ENCODE measurements at regions not wholly inside any gene's neighbourhood (a gene's known extent, or its start where the extent isn't known, plus 50 kb on each side); places are given as distances from the start of the nearest gene placed in this dataset.

GRCh38 chr3:135885885-135886284, 79.6 kb upstream of the PPP2R3A start:
- TF ChIP-seq POLR2A (IDR thresholded peaks at IDR 0.05; ENCODE audit: low read depth, low read length) (no peak), CTCF (conservative IDR thresholded peaks at IDR 0.05; ENCODE audit: low read depth, low read length) (no peak)
